ENCODE measurements at regions not wholly inside any gene's neighbourhood (a gene's known extent, or its start where the extent isn't known, plus 50 kb on each side); places are given as distances from the start of the nearest gene placed in this dataset.

DNA sequence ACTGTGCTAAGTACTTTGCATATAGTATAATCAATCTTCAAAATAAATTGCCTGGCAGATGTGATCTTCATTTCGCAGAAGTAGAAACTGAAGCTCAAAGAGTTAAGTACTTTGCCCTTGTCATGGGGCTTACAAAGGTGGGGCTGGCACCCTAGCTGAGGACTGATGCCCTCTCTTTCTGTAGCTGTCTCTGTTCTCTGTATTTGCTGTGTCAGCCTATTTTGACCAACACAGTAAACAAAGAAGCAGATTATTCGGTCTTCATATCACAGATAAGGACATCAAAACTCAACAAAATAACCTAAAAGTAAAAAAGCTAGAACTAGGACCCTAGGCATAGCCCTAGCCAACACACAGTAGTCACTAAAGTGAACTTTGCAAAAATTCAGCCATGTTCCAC, 570.5 kb upstream of the TENM3 start:
- DNase-seq (ENCODE audit: low read depth in 2 of 2) = no peak

- DNase-seq (ENCODE audit: low read depth in 2 of 2) = no peak
Observed at GRCh38 chr4:181674315-181674875, 568.8 kb upstream of the TENM3 start.

- no peak for DNase-seq (ENCODE audit: low read depth in 2 of 2)
Observed at GRCh38 chr4:181676546-181676945, 566.7 kb upstream of the TENM3 start.

GRCh38 chr4:181677201-181677600, 566.0 kb upstream of the TENM3 start:
- DNase-seq (ENCODE audit: low read depth in 2 of 2) = no peak

DNA sequence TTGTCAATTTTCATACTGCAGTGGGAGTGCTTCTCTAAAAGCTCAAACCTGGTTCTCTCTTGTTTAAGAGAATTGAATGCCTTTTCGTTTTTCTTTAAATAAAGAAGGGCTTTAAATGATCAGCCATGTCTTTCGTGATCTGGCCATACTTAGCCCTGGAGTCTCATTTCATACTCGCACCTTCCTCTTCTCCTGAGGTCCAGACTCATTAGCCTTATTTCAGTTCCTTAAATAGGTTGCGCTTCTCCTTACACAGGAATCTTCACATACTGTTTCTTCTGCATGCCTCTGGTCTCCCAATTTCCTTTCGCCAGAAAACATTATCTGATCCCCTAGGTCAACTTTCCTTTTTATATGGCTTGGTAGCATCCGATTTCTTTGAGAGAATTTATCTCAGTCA, 565.6 kb upstream of the TENM3 start:
- DNase-seq (ENCODE audit: low read depth in 2 of 2) = no peak

- no peak for DNase-seq (ENCODE audit: low read depth in 2 of 2)
Observed at GRCh38 chr4:181679754-181680153, 563.4 kb upstream of the TENM3 start.

GRCh38 chr4:181682367-181683047, 560.7 kb upstream of the TENM3 start:
- DNase-seq (ENCODE audit: low read depth in 2 of 2) = no peak

DNA sequence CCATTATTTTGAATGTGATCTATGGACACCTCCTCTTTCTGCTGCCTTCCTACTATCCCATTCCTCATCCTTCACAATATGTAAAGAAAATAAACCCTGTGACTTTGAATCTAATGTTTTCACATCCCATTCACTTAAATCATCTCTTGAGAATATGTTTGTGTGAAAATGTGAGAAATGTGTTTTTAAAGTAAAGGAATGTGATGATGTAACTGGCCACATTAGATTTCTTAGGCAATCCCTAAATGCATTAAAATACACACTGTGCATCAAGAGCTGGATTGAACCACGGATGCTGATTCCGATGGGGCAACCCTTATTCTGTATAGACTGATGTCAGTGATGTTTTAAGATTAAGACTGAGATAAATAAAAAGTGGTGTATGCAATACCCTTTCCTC, 558.9 kb upstream of the TENM3 start:
- DNase-seq (ENCODE audit: low read depth in 2 of 2) = no peak

- DNase-seq (ENCODE audit: low read depth in 2 of 2) = no peak
Observed at GRCh38 chr4:181685461-181685860, 557.7 kb upstream of the TENM3 start.

DNA sequence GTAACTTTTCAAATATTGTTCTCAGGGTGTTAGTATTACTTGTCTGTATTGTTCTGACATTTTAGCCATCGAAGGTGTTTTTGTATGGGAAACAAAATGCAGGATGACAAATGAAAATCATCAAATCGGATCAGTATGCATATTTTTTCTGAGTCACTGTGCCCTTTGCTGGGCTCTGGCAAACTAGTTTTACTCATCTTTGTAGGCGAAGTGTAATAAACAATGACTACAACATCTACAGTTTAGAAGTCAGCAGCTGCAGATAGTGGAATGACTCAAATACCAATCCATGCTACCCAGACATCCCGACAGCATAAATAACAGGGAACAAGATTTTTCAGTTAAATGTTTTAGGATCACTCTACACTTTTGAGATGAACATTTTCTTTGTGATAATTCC, 557.3 kb upstream of the TENM3 start:
- no peak for DNase-seq (ENCODE audit: low read depth in 2 of 2)

DNA sequence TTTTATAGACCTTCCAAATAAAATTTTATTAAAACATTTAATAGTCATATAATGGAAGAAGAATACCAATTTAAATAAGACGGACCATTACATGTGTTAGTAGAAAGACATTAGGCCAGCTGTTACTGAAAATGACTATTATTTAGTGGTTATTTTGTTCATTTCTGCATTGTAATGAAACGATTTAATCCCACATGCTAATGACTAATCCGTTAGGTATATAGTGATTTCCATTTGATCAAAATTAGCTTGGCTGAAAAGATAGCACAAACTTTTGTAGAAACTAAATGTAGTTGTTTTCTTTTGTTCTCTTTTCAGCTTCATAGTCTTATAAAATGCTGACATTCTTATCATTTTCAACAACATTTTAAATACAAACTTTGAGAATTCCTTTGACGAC, 556.1 kb upstream of the TENM3 start:
- DNase-seq (ENCODE audit: low read depth in 2 of 2) = no peak

DNA sequence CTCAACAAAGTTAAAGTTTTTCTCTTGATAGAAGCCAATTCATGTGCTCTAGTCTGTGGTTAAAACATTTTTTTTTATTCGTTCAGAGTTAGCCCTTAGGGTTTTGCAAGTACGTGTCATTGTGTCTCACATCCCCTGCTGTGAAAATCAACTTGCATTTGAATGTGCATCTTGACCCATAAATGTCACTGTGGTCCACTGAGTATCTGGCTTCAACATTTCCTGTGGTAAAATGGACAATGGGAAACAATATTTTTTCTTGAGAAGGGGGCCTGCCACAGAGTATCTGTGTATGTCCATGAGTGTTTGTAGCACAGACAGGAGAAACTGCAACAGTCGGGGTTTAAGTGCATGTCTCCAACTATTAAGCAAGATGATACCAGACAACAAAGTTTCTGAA, 554.8 kb upstream of the TENM3 start:
- no peak for DNase-seq (ENCODE audit: low read depth in 2 of 2)

DNA sequence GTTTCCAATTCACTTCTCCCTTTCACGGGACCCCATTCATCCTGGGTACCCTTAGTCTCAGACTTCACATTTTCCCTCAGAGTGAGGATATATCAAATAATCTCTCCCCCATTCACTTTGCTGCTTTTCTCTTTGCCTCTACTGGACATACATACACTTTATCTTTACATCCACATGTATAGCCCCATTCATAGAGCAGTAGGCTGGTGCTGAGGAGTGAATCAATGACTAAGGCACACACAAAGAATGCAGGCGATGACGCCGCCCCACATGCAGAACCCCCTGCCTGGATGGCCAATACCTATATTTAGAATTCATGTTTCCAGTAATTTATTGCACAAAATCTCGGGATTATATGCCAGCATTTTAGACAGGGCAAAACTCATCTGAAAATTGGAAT, 554.3 kb upstream of the TENM3 start:
- no peak for DNase-seq (ENCODE audit: low read depth in 2 of 2)

DNA sequence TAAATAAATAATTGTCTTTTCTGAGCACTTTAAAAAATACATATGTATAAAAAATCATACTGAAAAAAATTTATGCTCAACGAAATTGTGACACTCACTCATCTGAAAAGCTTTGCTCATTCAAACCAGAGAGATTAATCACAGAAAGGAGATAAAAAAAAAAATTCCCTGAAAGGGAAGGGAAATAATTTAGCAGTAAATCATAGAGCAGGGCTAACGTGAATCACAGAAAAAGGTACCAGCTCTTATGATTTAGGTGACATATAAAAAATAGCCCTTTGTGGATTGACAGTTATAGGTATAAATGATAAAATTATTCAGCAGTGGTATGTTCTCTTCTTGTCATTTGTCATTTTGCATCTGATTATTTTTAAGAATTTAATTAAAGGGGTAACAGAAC, 552.7 kb upstream of the TENM3 start:
- DNase-seq (ENCODE audit: low read depth in 2 of 2) = no peak

DNA sequence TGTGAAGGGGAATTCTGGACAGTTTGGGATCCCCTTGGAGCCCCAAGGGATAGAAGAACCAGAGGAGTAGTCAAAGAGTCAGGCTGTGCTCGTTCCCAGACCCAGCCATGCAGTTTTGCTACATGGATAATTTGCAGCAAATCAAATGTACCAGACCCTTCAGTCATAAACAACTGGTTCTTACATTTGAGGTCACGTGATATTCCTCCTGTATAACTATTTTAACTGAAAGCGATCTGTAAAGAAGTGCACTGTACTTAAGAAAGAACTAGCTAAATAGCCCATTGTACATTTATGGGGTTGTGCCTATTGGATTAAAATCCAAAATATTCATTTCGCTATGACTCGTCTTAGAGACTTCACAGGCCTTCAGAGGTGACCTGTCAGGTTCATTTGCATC, 550.2 kb upstream of the TENM3 start:
- DNase-seq (ENCODE audit: low read depth in 2 of 2) = no peak

GRCh38 chr4:181693517-181693916, 549.7 kb upstream of the TENM3 start:
- DNase-seq (ENCODE audit: low read depth in 2 of 2) = no peak

- no peak for DNase-seq (ENCODE audit: low read depth in 2 of 2)
Observed at GRCh38 chr4:181698221-181698620, 545.0 kb upstream of the TENM3 start.

DNA sequence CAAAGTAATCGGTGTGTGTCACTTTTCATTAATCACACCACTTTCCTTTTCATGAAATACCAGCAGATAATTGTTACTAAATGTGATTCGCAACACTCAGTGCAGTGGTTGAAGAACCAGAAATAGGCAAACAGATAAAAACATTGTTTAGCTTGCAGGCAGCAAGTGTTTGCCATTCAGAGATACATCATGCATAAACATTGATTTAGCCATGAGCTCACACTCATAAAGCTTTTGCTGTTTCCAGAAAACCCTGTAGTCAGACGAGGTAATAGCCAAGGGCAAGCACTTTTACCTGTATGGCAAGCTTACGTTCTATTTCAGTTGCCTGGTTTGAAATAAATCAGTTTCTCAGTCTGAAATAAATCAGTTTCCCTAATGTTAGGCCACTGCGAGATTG, 542.0 kb upstream of the TENM3 start:
- no peak for DNase-seq (ENCODE audit: low read depth in 2 of 2)

GRCh38 chr4:181701894-181702293, 541.3 kb upstream of the TENM3 start:
- no peak for DNase-seq (ENCODE audit: low read depth in 2 of 2)

GRCh38 chr4:181702864-181703495, 540.2 kb upstream of the TENM3 start:
- DNase-seq (ENCODE audit: low read depth in 2 of 2) = no peak

GRCh38 chr4:181710143-181710542, 533.1 kb upstream of the TENM3 start:
- DNase-seq (ENCODE audit: low read depth in 2 of 2) = no peak

DNA sequence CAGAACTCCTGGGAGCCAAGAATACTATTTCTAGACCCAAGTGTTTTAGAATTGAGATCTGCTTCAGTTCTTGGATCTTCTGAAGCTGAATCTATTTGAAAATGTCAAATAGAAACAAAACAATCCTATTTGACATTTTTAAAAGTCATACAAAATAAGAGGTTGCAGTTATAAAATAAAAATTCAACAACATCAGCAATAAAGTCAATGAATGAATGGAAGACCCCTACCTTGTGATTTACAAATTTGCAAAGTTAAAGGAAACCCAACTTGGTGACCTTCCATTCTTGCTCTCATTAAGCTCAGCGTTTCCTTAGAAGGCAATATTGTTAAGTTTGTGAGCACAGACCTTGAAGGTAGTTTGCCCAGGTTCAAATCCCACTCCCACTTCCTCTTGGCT, 531.8 kb upstream of the TENM3 start:
- no peak for DNase-seq (ENCODE audit: low read depth in 2 of 2)

DNA sequence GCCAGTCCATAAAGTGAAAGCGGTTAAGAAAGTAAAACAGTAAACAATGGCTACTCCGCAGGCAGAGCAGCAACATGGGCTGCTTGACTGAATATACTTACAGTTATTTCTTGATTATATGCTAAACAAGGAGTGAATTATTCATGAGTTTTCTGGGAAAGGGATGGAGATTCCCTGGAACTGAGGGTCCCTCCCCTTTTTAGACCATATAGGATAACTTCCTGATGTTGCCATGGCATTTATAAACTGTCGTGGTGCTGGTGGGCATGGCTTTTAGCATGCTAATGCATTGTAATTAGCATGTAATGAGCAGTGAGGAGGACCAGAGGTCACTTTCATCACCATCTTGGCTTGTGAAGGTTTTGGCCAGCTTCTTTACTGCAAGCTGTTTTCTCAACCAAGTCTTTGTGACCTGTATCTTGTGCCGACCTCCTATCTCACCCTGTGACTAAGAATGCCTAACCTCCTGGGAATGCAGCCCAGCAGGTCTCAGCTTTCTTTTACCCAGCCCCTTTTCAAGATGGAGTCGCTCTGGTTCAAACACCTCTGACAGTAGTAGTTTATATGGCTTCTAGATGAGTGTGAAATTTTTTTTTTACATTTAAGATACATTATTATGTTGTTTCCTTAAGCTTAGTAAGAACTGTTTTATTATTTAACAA, 514.8 kb upstream of the TENM3 start:
- no peak for DNase-seq (ENCODE audit: low read depth in 2 of 2)
